ENCODE measurements at regions not wholly inside any gene's neighbourhood (a gene's known extent, or its start where the extent isn't known, plus 50 kb on each side); places are given as distances from the start of the nearest gene placed in this dataset.

DNA sequence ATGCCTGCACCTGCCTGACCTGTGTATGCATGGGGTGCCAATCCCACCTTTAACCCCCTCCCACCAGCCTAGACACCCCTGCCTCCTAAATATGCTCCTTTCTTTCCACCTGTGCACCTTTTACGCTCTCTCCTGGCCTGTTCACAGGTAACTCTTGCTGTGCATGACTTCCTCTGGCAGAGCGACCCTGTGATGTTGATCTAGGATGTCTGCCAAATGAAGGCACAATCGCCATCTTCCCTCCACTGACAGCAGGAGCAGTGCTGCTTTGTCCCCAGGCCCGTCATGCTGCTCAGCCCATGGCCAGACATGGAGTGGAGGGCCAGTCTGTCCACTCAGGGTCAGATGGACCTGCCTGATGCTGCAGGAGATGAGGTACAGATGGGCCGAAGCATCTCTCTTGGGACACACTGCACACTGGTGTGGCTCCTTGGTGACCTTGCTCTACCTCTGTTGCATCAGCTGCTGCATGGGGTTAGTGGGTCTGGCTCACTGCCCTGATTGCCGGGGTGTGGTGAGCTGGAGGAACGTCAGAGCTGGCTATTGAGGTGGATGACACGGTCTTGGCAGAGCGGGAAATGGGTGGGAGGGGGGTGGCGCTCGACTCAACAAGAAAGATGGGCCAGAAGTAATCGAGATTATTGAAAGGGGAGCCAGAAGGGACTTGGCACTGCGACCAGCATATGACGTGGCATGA lies 101.7 kb upstream of the PITX1 start:
- no peak for FAIRE-seq

DNA sequence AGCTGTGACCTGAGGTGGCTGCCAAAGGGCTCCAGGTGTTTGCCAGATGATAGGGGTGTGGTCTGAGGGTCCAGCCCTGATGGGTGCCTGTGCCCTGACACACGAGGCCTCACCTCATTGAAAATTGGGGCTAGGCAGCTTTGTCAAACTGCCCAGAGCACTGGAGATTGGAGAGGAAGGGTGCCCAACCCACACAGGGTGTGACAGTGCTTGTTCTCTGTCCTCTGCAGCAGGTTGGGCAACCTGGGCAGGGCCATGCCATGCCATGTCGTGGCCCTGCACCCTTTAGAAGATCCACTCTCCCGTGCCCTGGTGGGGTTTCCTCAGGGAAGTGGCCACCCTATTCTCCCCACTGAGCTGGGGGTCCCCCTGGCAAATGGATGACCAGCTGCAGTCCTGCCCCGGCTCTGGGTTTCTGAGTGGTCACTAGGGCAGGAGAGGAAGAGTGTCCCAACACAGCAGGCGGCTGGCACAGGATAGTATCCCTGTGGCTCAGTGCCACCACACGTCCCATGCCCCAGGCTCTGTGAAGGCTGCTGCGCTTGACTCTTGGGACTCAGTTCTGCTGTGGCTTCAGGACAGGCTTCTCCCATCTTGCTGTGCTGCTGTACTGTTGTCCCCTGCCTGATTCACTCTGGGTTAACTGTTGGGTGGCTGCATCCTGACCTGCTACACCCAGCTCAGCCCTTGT lies 100.8 kb upstream of the PITX1 start:
- no peak for FAIRE-seq

DNA sequence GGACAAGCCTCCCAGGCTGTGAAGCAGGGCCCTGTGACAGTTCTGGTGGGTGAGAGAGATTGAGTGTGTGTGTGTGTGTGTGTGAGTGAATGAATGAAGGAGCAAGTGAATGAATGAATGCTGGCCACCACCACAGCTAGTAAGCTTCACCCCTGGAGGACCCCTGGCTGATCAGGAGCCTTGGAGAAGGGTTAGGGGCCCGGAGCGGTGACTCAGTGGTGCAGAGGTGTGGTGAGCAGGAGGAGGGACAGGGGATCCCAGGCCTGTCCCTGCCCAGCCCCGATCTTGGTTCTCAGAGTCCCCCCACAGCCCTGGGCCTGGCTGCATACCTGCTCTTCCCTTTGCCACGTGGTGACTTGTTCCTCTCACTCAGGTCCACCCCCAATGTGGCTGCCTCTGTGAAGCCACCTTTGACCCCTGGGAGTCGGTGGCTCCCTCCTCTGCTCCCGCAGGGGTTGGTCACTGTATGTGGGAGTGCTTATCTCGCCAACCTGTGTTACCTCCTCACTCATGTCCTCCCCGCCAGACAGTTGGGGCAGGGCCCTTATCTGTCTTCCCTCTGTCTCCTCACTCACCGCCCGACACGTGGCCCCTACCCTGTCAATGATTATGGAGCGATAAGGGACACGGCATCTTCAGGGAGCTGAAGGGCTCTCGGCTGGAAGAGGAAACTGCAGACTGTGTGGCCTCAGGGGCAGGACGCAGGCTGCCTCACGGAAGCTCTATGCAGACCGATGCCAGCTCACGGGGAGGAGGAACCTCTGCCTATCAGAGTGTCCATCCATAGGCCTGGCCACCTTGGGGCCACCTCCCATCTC lies 99.9 kb upstream of the PITX1 start:
- FAIRE-seq = no peak

DNA sequence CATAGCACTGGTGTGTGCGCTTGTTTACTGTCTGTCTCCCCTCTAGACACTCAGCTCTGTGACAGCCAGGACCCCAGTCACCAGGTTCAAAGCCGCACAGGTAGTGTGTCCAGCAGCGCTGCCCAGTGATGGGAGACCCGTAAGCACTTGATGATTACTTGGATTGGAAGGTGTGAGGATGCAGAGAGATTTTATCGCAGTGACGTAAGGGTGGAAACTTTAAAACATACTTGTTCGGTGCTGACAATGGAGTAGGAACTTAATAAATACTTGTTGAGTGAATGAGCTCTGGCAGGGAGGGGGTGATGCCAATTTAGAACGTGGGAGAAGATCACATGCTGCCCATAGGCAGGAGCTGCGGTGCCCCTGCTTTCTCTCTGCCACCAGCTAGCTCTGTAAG lies 99.2 kb upstream of the PITX1 start:
- no peak for FAIRE-seq

DNA sequence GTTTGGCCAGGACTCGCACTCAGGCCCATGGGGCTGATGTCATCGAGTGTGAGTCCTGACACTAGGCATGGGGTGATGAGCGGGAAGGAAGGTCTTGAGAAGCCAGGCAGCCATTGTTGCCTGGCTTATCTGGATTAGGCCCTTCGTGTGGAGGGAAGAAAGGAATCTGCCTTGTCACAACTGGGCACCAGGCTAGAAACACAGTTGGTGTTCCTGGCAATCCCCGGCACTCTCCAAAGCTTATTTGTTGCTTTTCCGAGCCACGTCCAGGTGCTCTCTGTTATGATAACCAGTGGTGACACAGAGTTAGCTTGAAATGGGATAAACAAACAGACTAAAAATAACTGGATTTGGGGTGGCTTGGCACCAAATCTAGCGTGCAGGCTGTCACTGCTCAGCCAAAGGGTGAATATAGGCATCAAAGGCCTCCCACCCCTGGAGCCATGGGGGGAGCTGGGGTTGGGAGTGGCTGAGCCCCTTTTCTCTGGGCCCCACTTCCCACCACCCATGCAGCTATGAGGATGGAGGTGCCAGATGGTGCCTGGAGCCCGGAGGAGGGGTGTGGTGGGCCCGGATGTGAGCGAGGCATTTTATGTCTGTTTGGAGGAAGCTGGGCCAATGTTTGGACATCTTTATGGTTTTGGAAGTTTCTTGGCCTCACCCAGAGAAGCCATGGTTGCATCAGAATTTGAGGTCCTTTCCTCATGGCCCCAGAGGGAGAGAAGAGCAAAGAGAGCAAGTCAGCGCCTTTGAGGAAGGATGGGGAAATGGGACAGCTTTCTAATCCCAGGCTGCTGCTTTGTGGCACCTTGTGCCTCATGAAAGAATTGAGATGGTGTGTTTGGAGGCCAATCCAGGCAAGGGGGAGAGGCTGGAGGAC lies 98.0 kb upstream of the PITX1 start:
- no peak for FAIRE-seq

DNA sequence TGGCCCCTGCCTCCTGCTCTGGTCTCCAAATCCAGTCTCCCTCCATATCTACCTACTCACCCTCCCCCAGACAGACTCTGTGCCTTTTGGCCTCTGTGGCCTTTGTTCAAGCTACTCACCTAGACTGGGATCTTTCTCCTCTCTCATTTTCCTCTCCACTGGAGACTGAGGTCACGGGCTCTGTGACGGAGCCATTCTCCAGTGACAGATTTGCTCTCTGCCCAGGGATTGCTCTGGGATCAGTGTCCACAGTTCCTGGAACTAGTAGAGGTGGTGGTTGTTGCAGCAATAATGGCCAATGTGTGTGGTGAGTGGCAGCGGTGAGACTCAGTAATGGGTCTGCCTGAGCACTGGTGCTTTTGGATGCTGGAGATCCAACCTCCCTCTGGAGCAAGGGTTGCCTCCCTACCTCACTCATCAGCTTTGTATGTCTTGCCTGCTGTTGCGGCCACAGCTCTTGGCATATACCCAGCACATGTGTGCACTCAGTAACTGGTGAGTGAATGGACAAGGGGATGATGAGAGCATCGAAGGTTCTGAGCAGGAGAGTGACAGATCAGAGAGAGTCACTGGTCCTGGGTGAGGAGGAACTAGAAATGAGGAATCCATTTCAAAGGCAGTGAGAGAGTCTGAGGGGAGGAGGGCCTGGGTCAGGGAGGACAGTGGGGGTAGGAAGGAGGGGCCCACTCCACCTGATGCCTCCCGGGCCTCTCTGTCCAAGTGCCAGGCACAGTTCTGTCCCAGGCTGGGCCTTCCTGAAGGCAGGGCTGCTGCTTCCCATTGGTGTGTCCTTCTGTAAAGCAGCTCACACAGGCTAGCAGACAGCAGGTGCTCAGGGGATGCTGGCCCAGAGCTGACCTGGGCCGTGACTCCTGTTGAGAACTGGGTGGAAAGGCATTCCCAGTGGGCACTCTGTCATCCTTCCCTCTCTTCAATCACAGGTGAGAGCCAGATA lies 96.5 kb upstream of the PITX1 start:
- FAIRE-seq = no peak

DNA sequence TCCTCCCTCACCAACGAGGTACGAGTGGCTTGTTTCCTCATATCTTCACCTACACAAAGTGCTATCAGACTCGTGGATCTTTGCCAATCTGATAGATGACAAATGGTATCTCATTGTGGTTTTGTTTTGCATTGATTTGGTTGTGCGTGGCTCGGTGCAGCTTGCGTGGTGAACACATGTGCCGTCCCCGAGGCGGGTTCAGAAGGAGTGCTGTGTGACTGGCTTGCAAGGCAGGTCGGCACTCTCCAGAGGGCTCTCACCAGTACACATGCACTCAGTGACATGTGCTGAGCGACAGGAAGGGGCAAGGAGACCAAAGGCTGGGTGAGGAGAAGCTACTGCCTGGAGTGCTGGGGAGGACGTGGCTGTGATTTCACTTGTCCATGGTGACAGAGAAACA lies 95.3 kb upstream of the PITX1 start:
- no peak for FAIRE-seq

DNA sequence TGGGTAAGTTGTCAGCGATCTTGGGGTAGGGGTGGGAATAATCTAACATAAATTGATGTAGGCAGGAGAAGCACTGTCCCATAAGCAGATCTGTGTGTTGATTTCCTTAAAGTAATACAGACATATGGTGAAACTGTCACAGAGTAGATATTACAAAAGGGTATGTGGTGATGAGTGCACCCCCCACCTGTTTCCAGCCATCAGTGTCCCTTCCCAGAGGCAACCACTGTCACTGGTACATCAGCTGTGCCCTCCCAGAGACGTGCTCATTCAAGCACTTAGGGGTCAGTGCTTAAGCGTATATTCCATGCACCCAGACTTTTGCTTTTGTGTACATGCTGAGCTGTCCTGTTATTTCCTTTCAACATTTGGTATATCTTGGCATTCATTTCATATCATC lies 94.3 kb upstream of the PITX1 start:
- no peak for FAIRE-seq

DNA sequence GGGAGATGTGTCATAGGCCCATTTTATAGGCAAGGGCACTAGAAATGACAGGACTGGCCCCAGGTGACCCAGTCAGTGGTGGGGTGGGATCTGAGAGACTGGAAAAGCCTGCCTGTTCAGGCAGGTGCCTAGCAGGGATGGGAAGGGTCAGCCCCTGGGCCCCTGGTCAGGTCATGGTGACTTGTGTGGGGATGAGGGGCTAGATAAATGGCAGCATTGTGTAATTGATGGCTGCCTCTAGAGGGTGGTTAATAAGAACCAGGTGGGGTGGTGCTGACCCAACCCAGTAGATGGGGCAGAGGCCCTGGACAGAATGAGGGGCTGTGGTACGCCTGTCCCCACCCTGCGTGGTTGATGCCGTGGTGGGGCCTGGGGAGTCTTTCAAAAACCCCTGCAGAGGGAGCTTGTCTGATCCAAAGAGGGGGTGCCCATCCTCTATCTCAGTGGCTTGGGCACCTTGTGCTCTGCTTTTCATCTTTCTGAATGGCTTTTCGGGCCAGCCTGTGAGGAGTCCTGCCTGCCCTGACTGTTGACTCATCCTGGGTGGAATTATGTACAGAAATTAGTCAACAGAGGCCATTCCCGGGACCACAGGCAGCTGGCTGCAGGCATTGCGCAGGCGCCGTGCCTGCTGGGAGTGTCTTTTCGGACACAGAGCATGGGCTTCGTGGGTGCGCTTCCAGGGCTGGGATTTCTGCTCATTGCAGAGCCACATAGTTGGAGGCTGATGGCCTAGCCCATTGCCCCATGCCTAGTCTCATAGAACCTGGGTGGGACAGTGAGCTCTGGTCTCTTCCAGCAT lies 93.6 kb upstream of the PITX1 start:
- FAIRE-seq = no peak

DNA sequence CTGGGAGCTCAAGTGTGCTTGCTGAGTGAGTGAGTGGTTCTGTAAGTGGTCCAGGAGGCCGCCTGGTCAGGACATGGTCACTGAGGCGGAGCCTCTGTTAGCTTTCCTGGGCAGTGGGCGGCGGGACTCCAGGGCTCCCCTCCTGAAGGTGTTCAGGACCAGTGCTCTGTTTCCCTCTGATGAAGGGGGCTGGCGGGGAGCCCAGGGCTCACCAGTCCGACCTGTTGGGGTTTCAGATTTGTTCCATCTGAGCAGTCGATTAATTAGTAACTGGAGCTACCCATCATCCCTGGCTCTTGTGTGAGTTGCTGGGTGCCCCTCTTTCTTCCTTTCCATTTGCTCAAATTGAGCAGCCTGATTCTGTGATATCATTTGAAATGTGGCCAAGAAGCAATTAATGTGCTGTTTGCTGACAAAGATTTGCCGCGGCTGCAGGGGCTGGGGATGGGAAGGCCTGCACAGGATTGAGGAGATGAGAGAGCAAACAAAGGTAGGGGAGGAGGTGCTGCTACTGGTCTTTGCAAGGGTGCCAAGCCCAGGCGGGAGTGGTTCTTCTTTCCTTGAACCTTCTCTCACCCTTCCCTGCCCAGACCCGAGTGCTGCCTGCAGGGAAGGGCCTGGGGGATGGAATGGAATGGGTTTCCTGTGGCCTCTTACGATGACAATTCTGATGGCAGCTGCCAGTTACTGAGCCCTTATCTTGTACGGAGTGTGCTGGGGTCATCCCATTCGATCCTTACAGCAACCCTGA lies 92.8 kb upstream of the PITX1 start:
- FAIRE-seq = no peak

DNA sequence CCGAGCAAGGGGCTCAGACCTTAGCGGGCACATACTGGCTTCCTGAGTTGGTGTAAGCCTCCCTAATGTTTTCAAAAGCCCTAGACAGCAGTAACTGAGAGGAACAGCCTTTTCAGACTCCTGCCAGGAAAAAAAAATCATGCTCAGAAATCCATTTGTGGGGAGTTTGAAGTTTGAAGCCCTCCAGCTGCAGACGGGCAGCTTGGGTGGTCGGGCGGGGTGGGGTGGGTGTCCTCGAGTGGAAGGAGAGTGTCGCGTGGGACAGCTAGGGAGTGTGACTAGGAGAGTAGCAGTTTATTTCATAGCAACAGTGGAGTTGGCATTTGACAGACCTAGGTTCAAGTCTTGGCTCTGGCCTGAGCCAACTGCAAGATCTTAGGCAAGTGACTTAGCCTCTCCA lies 90.7 kb upstream of the PITX1 start:
- FAIRE-seq = no peak

DNA sequence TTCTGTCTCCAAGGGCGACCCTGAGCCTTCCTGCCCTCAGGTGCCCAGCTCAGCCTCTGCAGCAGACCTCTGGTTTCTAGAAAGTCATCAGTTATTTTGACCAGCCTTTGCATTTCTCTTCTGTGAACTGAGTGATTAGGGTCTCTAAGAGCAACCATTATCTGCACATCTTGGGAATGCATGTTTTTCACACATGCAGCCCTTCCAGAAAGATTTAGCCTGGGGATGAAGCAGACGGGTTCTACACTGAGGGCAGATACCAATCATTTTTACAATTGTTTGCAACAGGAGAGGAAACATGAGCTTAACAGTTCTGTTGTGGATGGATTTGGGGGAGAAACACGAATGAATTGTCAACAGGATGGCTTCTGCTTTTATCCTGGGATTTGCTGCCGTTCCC lies 90.1 kb upstream of the PITX1 start:
- FAIRE-seq = no peak

DNA sequence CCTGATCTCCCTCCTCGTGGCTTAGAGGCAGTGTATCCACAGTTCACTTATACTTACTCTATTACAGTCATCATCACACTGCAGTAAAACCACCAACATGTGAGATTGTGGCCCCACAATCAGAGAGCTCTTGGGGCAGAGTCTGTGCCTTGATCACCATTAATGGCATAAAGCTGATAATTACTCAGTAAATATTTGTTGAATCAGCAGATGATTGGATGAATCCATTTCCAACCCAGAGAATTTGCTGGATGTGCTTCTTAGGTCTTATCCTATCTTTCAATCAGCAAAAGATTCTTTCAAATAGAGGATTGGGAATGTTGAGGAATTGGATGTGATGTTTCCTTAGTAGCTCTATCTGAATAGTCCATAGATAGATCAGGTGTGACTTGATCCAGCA lies 88.8 kb upstream of the PITX1 start:
- FAIRE-seq = no peak

DNA sequence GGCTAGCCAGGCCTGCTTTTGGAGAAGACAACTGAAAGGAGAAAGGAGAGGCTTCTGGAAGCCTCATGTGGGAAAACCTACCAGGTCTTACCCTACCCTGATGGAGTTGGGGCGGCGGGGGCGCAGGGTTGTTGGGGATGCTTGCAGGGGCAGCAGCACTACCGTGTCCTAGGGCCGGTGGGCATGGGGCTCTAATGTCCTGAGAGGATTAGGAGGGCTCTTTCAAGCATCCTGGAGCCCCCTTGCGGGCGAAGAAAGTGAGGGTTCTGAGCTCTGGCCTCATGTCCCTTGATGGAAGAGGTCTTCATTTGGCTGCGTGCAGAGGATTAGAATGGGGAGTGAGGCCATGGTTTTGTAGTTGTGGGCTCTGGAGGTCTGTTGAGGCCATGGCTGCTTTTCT lies 86.9 kb upstream of the PITX1 start:
- FAIRE-seq = no peak

DNA sequence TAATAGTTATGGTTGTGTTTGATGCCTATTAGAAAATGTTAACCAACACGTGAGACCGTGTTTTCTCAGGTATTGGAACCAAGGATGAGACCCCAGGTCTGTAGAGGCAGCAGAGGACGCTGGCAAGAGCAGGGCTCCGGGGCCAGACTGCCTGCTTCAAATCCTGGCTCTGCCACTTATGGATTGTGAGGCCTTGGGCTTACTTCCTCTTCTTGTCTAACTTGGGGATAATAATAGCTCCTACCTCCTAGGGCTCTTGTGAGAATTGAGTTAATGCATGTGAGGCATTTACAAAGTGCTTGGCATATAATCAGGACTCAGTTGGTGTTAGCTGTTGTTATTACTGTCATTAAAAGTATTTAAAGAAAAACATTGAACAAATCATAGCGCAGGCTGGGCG lies 85.5 kb upstream of the PITX1 start:
- FAIRE-seq = no peak

DNA sequence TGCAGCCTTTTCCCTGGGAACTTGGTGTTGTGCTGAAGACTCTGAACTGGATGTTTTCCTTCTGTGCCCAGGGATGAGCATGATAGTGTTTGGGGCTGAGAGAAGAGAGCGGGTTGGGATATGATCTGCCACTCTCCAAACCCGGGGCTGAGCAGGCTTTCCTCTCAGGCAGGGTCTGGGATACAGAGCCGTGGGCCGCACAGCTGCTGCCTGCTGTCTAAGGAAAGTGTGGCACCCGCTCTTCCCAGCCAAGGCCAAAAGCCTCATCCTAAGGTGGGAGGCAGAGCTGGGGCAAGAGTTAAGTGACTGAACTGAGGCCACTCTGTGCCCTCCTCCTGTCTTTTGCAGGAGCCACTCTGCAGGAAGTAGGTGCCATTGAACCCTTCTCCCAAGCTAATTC lies 83.6 kb upstream of the PITX1 start:
- FAIRE-seq = no peak

DNA sequence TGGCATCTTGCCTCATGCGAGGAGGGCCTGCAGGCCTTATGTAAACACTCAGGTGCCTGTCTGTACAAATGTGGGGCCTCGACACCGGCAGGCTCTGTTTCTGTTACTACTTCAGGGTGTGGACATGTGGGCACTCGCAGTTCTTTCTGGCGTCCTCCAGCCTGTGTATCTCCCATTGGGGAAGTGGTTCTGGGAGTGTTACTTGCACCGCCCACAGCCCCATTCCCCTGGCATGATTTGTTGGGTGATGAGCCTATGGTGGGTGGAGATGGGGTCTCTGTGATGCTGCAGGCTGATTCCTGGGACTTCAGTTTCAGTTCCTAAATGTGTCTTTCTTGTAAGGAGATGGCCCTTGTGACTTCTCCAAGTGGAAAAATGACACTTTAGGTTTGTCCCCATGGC lies 82.1 kb upstream of the PITX1 start:
- FAIRE-seq = no peak

DNA sequence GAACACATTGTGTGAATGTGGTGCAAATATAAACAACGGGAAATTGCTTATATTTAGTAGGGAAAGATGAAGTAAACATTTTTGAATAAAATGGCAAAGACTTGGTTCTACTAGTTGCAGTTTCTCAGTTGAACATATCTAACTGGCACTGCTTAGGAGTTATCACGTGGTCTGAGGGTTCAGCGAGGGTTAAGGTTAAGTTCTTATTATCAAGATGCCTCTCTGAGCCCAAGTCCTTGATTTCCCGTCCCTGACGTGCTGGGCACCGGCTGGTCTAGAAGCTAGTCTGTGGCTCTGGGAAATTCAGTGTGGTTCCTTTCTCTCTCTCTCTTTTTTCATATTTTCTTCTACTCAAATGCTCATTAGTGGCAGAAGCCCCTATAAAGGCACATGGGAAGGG lies 81.6 kb upstream of the PITX1 start:
- FAIRE-seq = no peak

DNA sequence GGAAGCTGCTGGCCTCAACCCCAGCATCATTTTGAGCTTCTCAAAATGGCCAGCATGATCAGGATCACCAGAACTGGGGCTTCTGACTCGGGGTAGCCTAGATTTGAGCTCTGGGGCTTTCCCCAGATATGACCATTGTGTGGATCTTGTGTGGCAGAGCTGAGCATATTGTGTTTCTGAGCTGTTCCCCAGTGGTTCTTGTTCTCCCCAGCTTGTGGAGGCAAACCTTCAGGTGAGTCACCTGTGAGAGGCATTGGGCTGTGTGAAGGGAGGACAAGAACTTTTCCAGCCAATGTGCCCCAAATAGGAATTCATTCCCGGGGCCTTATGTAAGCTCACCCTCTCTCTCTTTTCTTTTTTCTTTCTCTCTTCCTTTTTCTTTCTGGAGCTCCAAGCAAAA lies 80.7 kb upstream of the PITX1 start:
- FAIRE-seq = no peak
